ENCODE measurements at regions not wholly inside any gene's neighbourhood (a gene's known extent, or its start where the extent isn't known, plus 50 kb on each side); places are given as distances from the start of the nearest gene placed in this dataset.

- DNase-seq (ENCODE audit: low spot score), result no peak
Observed at GRCh38 chr1:170271430-170272161, 125.8 kb downstream of the NTMT2 start.

GRCh38 chr1:170273291-170274130 is 127.8 kb downstream of the NTMT2 start:
- no peak for DNase-seq (ENCODE audit: low spot score)

GRCh38 chr1:170274131-170274501 is 128.4 kb downstream of the NTMT2 start:
- DNase-seq (ENCODE audit: low spot score), result no peak

- DNase-seq (ENCODE audit: low spot score), result no peak
Observed at GRCh38 chr1:170277985-170278384, 132.2 kb downstream of the NTMT2 start.

- no peak for DNase-seq (ENCODE audit: low spot score)
Observed at GRCh38 chr1:170284016-170284415, 138.3 kb downstream of the NTMT2 start.

- DNase-seq (ENCODE audit: low spot score), result no peak
Observed at GRCh38 chr1:170284512-170284911, 138.8 kb downstream of the NTMT2 start.

GRCh38 chr1:170284951-170285350 is 139.2 kb downstream of the NTMT2 start:
- no peak for DNase-seq (ENCODE audit: low spot score)

GRCh38 chr1:170288155-170288554 is 142.4 kb downstream of the NTMT2 start:
- no peak for DNase-seq (ENCODE audit: low spot score)

GRCh38 chr1:170290276-170290675 is 144.5 kb downstream of the NTMT2 start:
- DNase-seq (ENCODE audit: low spot score), result no peak

- DNase-seq (ENCODE audit: low spot score), result no peak
Observed at GRCh38 chr1:170290991-170291390, 145.2 kb downstream of the NTMT2 start.

GRCh38 chr1:170291516-170291915 is 145.8 kb downstream of the NTMT2 start:
- no peak for DNase-seq (ENCODE audit: low spot score)

- DNase-seq (ENCODE audit: low spot score), result no peak
Observed at GRCh38 chr1:170296211-170296610, 150.5 kb downstream of the NTMT2 start.

GRCh38 chr1:170296642-170297041 is 150.9 kb downstream of the NTMT2 start:
- peak; percentile 12 for DNase-seq (ENCODE audit: low spot score)

GRCh38 chr1:170301596-170301995 is 155.8 kb downstream of the NTMT2 start:
- DNase-seq (ENCODE audit: low spot score), result no peak

- no peak for DNase-seq (ENCODE audit: low spot score)
Observed at GRCh38 chr1:170303034-170303433, 157.3 kb downstream of the NTMT2 start.

- no peak for DNase-seq (ENCODE audit: low spot score)
Observed at GRCh38 chr1:170305777-170306512, 160.2 kb downstream of the NTMT2 start.

- DNase-seq (ENCODE audit: low spot score), result no peak
Observed at GRCh38 chr1:170306513-170306910, 160.8 kb downstream of the NTMT2 start.

- no peak for DNase-seq (ENCODE audit: low spot score)
Observed at GRCh38 chr1:170306948-170307347, 161.2 kb downstream of the NTMT2 start.

GRCh38 chr1:170307426-170307825 is 161.7 kb downstream of the NTMT2 start:
- no peak for DNase-seq (ENCODE audit: low spot score)

GRCh38 chr1:170309389-170310013 is 163.7 kb downstream of the NTMT2 start:
- no peak for DNase-seq (ENCODE audit: low spot score)

GRCh38 chr1:170310014-170310405 is 164.3 kb downstream of the NTMT2 start:
- DNase-seq (ENCODE audit: low spot score), result no peak

GRCh38 chr1:170310951-170311350 is 165.2 kb downstream of the NTMT2 start:
- DNase-seq (ENCODE audit: low spot score), result no peak
